Right forelimb (tissue), 1 donor: ENCODE measurements at regions not wholly inside any gene's neighbourhood (a gene's known extent, or its start where the extent isn't known, plus 50 kb on each side); places are given as distances from the start of the nearest gene placed in this dataset.

Experiments
- DNase-seq: peaks from one replicate; pipeline ENCODE4 v3.0.0-alpha.2; 2018

- DNase-seq = no peak
Observed at GRCh38 chrX:5829469-5829868, 399.2 kb downstream of the NLGN4X start.

- no peak for DNase-seq
Observed at GRCh38 chrX:5829060-5829459, 399.6 kb downstream of the NLGN4X start.

- DNase-seq = no peak
Observed at GRCh38 chrX:5823903-5824302, 404.8 kb downstream of the NLGN4X start.

- DNase-seq = no peak
Observed at GRCh38 chrX:5810636-5811035, 418.0 kb downstream of the NLGN4X start.

GRCh38 chrX:5807181-5807580, 421.5 kb downstream of the NLGN4X start:
- no peak for DNase-seq

GRCh38 chrX:5802391-5802790, 426.3 kb downstream of the NLGN4X start:
- no peak for DNase-seq

GRCh38 chrX:5791721-5792120, 436.9 kb downstream of the NLGN4X start:
- no peak for DNase-seq

GRCh38 chrX:5788910-5789309, 439.8 kb downstream of the NLGN4X start:
- DNase-seq = no peak

GRCh38 chrX:5780821-5781220, 447.8 kb downstream of the NLGN4X start:
- no peak for DNase-seq

- no peak for DNase-seq
Observed at GRCh38 chrX:5775846-5776430, 452.7 kb downstream of the NLGN4X start.

- no peak for DNase-seq
Observed at GRCh38 chrX:5774446-5774845, 454.2 kb downstream of the NLGN4X start.

- no peak for DNase-seq
Observed at GRCh38 chrX:5771441-5771840, 457.2 kb downstream of the NLGN4X start.

GRCh38 chrX:5756616-5757015, 472.1 kb downstream of the NLGN4X start:
- DNase-seq = no peak

GRCh38 chrX:5753291-5753690, 475.4 kb downstream of the NLGN4X start:
- DNase-seq = no peak

- no peak for DNase-seq
Observed at GRCh38 chrX:5752831-5753230, 475.8 kb downstream of the NLGN4X start.

- no peak for DNase-seq
Observed at GRCh38 chrX:5748586-5749150, 480.0 kb downstream of the NLGN4X start.

- DNase-seq = no peak
Observed at GRCh38 chrX:5746231-5746630, 482.4 kb downstream of the NLGN4X start.

GRCh38 chrX:5733501-5733900, 495.2 kb downstream of the NLGN4X start:
- DNase-seq = no peak

GRCh38 chrX:5730556-5730955, 498.1 kb downstream of the NLGN4X start:
- DNase-seq = no peak

- no peak for DNase-seq
Observed at GRCh38 chrX:5726224-5726623, 502.4 kb downstream of the NLGN4X start.

- no peak for DNase-seq
Observed at GRCh38 chrX:5724123-5724522, 504.5 kb downstream of the NLGN4X start.

GRCh38 chrX:5718651-5719050, 510.0 kb downstream of the NLGN4X start:
- no peak for DNase-seq

- DNase-seq = no peak
Observed at GRCh38 chrX:5716666-5717065, 512.0 kb downstream of the NLGN4X start.

- no peak for DNase-seq
Observed at GRCh38 chrX:5708251-5708650, 520.4 kb downstream of the NLGN4X start.

GRCh38 chrX:5702890-5703289, 525.8 kb downstream of the NLGN4X start:
- no peak for DNase-seq
